ENCODE measurements at regions not wholly inside any gene's neighbourhood (a gene's known extent, or its start where the extent isn't known, plus 50 kb on each side); places are given as distances from the start of the nearest gene placed in this dataset.
"Not testable (repeated sequence)": the region's sequence is repeated elsewhere in the genome, so short reads cannot be mapped to it uniquely, and the experiment has no call there.

- no peak for DNase-seq
Measured at GRCh38 chr6:141140905-141141304, 991.8 kb upstream of the GJE1 start.

DNA sequence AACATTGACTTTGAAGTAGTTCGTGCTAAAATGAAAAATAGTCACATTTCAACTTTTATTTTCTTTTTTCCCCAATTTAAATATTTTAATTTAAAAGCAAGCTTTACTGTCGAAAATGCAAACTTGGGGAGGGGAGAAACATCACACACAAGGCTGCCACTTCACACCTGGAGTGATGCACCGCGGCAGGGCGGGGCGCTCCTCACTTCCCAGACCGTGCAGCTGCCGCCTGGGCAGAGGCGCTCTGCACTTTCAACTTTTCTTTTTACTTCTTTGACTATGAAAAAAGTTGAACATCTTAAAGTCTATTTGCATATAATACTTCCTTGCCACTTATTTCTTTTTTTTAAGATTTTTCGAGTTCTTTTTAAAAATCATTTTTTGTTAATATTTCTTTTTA, 993.3 kb upstream of the GJE1 start:
- no peak for DNase-seq

GRCh38 chr6:141134723-141135122, 998.0 kb upstream of the GJE1 start:
- DNase-seq: no peak

- no peak for DNase-seq
Measured at GRCh38 chr6:141133836-141134235, 998.9 kb upstream of the GJE1 start.

GRCh38 chr6:141133346-141133745, 999.4 kb upstream of the GJE1 start:
- DNase-seq: no peak

DNA sequence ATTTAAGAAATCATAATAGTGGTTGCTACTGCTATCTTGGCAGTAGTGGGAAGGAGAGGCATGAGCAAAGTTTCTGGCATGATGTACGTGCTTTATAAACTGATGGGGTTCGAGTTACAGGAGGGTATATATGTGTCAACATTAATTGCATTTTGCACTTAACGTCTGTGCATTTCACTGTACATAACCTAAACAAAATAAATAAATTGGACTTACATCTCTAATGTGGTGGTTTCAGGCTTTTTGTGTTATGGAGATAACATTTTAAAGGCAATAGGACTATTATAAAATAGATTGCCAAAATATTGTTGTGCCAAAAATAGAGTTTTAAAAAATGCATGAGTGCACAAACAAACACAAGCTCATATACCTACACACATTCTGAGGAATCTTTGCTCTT, 1001.1 kb upstream of the GJE1 start:
- DNase-seq: no peak

- no peak for DNase-seq
Measured at GRCh38 chr6:141123497-141123896, 1009.2 kb upstream of the GJE1 start.

GRCh38 chr6:141123049-141123448, 1009.7 kb upstream of the GJE1 start:
- DNase-seq: no peak

- DNase-seq: no peak
Measured at GRCh38 chr6:141118991-141119390, 1013.7 kb upstream of the GJE1 start.

DNA sequence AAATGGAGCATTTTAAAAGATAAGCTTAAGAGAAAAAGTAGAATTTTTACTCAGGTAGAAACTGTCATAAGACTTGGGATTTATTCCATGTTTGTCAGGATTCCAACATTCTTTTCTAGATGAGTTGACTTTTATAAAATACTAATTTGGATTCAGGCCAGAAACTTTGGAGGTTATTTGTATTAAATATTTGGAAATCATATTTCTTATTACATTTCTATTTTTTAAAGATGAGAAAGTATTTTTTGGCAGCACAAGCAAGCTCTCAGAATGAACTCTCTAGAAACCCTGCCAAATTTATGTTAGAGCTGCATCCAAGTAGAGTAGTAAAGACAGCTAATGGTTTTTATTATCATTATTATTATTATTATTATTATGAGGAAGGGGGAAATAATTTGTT, 1014.9 kb upstream of the GJE1 start:
- DNase-seq: no peak

DNA sequence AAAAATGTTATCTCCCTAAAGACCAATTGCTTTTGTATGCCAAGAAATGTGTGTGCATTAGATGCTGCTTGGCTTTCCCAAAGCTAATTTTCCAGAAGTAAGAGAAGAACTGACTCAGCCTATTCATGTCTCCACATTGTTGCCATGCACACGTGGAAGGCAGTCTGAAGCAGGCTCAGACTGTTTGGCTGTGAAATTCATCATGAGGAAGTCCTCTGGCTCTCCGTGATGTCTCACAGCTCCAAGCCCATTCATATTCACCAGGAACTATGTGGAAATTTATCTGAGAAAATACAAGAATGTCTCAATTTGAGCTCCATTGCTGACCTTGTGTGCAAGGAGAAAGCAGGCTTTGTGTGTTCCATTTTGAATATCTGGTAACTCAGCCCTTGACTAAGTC, 1022.2 kb upstream of the GJE1 start:
- no peak for DNase-seq

DNA sequence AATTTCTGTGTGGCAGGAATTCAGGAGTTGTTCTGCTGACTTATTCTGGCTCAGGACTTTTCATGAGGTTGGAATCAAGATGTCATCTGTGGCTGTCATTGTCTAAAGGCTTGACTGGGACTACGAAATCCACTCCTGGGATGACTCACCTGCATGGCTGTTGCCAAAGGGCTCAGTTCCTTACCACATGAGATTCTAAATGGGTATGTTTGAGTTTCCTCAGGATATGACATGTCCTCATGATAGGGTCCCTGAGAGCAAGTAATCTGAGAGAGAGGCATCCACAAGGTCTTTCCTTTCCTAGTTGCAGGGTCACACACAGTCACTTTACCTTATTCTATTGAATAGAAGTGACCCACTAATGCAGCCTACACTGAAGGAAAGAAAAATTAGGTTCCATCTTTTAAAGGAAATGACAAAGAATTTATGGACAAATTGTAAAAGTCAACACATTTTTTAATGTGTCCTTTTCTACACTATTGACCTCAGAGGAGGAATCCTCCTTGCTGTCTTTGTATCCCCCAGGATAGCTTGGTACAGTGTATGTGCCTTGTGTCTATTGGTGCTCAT, 1025.0 kb upstream of the GJE1 start:
- no peak for DNase-seq

DNA sequence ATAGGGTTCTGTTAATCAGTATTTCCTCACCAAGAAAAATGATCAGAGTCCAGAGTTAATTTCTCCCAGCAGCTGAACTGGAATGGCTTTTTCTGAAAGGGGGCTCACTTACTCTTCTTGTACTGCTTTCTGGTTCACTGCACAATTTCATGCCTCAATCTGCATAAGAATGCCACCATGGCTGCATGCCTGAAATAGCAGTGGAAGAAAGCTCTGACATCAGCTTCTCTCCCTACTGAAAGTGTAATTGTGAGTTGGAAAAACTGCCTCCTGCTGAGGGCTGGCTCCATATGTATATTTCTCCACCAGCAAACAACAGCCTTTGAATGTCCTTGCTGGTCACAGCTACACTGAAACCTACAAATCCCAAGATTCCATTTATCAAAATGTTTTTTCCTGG, 1027.2 kb upstream of the GJE1 start:
- DNase-seq: no peak

DNA sequence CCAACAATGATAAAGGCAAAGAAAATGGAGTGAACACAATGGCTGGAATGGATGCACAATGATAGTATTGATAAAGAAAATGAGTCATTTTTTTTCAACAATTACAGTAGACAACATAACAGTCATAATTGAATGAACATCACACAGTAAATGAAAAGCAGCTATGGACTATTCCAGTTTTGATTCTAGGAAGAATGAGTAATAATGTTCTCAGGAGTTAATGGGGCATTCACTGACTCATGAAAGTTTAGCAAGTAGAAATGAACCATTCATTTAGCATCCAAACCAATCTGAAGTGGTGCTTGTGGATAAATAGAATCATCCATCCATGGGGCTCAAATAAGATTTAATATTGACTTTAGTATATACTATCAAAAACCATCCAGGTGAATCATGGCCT, 1029.5 kb upstream of the GJE1 start:
- no peak for DNase-seq

DNA sequence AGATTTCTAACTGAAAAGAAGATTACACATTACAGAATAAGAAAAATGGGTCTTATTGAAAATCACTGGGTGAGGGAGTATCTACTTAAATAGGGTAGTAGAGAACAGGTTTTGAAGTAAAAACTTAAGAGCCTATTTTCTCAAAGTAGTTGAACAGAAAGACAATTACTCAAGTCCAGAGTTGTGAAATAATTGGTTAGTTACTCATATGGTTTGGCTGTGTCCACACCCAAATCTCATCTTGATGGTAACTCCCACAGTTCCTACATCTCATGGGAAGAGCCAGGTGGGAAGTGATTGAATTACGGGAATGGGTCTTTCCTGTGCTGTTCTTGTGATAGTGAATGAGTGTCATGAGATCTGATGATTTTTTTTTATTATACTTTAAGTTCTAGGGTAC, 1035.3 kb upstream of the GJE1 start:
- DNase-seq: no peak

DNA sequence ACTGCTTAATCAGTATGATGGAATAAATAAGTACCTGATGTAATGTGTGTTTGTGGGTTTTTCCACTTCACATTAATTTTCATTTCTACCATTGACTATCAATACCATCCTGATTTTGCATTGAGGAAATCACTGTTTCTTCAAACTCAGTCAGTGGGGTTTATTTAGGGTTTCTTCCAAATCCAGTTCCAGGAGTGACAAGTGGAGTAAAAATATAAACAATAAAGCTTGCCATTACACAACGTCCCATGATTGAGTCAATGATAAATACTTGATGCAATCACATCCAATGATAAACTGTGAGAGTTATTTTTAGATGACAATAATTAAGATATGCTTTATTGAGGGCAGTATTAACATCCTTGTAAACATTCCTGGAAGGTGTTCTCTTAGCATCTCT, 1037.4 kb upstream of the GJE1 start:
- DNase-seq: no peak

DNA sequence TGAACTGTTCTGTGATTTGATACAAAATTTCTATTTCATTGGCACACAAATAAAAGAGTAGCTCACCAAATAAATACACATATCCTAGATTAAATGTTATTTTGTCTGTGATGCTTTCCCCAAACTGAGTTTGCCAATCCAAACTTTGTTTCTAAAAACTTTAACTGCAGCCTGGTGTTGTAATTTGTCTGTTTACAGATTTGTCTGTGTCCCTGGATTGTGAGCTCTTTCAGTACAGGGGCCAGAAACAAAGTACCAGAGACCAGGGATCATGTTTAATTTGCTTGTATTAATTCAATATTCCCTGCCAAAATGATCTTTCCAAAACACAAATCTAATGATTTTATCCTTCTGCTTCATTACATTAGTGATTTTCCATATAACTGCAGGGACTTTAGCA, 1044.6 kb upstream of the GJE1 start:
- no peak for DNase-seq

DNA sequence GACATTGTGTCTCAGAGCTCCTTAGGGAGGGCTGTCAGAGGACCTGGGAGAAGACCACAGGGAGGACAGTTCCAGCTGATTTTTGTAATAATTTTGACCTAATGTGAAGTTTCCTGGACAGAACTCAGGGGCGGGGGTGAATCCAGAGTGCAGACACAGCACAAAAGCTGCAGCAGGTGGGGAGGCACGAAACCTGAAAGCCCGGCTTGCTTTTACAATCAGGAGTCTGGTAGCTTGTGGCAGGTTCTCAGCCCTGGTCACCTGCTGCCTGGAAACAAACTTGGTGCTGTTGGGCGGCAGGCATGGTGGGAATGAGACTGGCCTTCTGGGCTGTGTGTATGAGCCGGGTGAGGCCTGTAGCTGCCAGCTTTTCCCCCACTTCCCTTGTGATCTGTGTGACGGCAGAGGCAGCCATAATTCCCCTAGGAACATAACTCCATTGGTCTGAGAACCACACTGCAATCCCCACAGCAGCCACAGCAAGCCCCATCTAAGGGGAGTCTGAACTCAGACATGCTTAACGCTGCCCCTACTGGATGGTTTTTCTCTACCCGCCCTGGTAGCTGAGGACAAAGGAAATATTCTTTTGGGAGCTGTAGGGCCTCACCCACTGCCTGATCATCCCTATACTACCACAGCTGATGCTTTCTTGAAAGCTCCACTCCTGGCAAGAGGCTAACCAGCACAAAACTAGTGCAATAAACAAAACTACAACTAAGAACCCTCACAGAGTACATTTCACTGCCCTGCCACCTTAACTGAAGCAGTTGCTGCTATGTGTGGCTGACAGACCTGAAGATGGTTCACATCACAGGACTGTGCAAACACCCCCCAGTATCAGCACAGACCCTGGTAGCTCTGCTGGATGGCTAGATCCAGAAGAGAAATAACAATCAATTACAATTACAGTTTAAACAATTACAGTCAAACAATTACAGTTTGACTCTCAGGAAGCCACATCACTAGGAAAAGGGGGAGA, 1055.1 kb upstream of the GJE1 start:
- DNase-seq: peak; percentile 8 to 30

- no peak for DNase-seq
Measured at GRCh38 chr6:141057761-141058160, 1075.0 kb upstream of the GJE1 start.

DNA sequence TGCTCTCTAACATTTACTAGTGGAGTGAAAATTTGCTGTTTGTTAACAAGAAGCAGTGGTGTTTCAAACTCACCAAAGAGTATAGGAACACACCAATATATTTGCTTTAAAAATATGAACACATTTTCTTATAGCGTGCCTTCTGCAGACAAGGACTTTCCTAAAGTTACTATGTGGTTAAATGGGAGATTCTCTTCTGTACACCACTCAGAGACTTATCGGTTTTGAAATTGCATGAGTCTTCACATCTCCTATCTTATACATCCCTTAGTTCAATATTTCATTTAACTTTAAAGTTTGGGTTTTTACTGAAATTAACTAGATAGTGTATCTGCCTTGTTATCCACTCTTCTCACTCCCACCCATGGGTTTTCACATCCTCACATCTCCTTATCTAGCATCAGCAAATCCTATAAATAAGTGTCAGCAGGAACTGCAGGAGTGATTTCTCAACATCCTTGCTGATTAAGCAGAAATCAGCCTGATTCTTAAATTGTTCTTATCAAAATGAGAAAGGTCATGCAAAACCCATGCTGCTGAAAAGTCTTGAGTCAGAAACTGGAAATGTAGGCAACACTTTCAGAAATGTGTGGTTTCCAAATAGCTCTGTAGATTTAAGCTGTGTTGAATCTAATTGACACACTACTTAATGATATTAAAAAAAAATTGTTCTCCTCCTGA, 1075.6 kb upstream of the GJE1 start:
- no peak for DNase-seq

DNA sequence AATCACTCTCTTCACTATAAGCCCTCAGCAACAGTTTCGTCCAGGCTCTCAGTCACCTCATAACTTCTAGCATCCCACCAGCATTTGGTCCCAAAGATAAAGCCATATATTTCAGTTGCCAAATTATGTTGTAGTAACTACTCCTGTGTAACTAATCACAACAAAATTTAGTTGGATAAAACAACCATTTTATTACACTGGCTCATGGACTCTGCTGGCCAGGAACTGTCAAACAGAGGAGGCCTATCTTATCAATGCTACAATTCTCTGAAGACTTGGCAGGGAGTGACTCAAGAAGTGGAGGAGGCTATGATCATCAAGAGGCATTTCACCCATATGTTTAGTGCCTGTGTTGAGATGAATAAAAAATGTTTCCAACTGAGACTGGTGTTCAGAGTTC, 1082.3 kb upstream of the GJE1 start:
- DNase-seq: no peak

- DNase-seq: no peak
Measured at GRCh38 chr6:141048451-141048850, 1084.3 kb upstream of the GJE1 start.

GRCh38 chr6:141046496-141046895, 1086.2 kb upstream of the GJE1 start:
- not testable (repeated sequence) for DNase-seq

DNA sequence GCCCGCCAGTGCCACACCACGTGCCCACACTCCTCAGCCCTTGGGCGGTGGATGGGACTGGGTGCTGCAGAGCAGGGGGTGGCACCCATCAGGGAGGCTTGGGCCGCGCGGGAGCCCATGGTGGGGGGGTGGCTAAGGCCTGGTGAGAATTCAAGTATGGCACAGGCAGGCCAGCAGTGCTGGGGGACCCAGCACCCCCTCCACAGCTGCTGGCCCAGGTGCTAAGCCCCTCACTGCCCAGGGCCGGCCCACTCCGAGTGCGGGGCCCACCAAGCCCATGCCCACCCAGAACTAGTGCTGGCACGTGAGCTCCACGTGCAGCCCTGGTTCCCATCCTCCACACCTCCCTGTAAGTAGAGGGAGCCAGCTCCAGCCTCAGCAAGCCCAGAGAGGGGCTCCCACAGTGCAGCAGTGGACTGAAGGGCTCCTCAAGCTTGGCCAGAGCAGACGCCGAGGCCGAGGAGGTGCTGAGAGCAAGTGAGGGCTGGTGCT, 1091.1 kb upstream of the GJE1 start:
- DNase-seq: no peak

Data from SHP77 (cell line).